SK-N-SH (cell line): ENCODE measurements at regions not wholly inside any gene's neighbourhood (a gene's known extent, or its start where the extent isn't known, plus 50 kb on each side); places are given as distances from the start of the nearest gene placed in this dataset.

Source experiments
- CTCF ChIA-PET: fragments of 300-600, 350-600 bp; formaldehyde crosslinking; extraction: SDS; loops from one replicate; lab custom pipeline; 2021; lab: Yijun Ruan, JAX
- POLR2A ChIA-PET: fragments of 350-600 bp; sonication (Branson Sonifier 250); formaldehyde crosslinking; extraction: SDS; loops from one replicate; lab custom pipeline; 2020; ENCODE audit warnings: antibody characterized with exemption, inconsistent platforms; lab: Yijun Ruan, JAX
- DNase-seq: peaks from one replicate; pipeline ENCODE4 v3.0.0; 2012
- H2AFZ ChIP-seq: fragments of 200-600 bp; sonication (generic); 2 replicates; pipeline ENCODE4 v1.8.1; 2016; ENCODE audit warnings: antibody characterized with exemption, mild to moderate bottlenecking, low read depth
- H3F3A ChIP-seq: fragments of 200-600 bp; sonication (generic); replicated peaks from 2 replicates; pipeline ENCODE3; 2016; ENCODE audit warnings: antibody characterized with exemption, mild to moderate bottlenecking; ENCODE audit not compliant: insufficient read depth
- H3K27ac ChIP-seq, 2 experiments: fragments of 200-500 bp in 1 of 2; fragments of 200-600 bp in 1 of 2; sonication (Bioruptor generic) in 1 of 2; sonication (generic), shearing (Covaris generic) in 1 of 2; 2 replicates each; pipeline versions ENCODE4 v1.5.1 to v1.6.1; 2014 to 2016; ENCODE audit warnings: low read depth in 2 of 2, inconsistent platforms in 1 of 2, low read length in 1 of 2, mild to moderate bottlenecking in 1 of 2, mixed read lengths in 1 of 2
- H3K27me3 ChIP-seq: fragments of 200-600 bp; sonication (generic), shearing (Covaris generic); 2 replicates; pipeline ENCODE4 v1.6.1; 2016; ENCODE audit warnings: mixed run types; ENCODE audit not compliant: insufficient read depth
- H3K36me3 ChIP-seq, 2 experiments: fragments of 200-500 bp in 1 of 2; fragments of 200-600 bp in 1 of 2; sonication (Bioruptor generic) in 1 of 2; sonication (generic) in 1 of 2; replicated peaks in 1 of 2; 2 replicates each; pipeline versions ENCODE3 to v1.5.1; 2014 to 2016; ENCODE audit warnings: low read length in 1 of 2, mild to moderate bottlenecking in 1 of 2; ENCODE audit not compliant: insufficient read depth in 2 of 2, control insufficient read depth in 1 of 2
- H3K4me1 ChIP-seq, 2 experiments: fragments of 200-500 bp in 1 of 2; fragments of 200-600 bp in 1 of 2; sonication (Bioruptor generic) in 1 of 2; sonication (generic), shearing (Covaris generic) in 1 of 2; 2 replicates each; pipeline versions ENCODE4 v1.5.1 to v1.6.1; 2014 to 2016; ENCODE audit warnings: low read depth in 1 of 2, low read length in 1 of 2, mixed run types in 1 of 2; ENCODE audit not compliant: insufficient read depth in 2 of 2, control insufficient read depth in 1 of 2
- H3K4me2 ChIP-seq: fragments of 200-600 bp; sonication (generic), shearing (Covaris generic); 2 replicates; pipeline ENCODE4 v1.6.1; 2017; ENCODE audit warnings: mixed run types
- H3K4me3 ChIP-seq, 2 experiments: fragments of 200-500 bp in 1 of 2; fragments of 200-600 bp in 1 of 2; sonication (Bioruptor generic) in 1 of 2; sonication (generic), shearing (Covaris generic) in 1 of 2; 2 replicates each; pipeline versions ENCODE4 v1.5.1 to v1.8.1; 2014 to 2016; ENCODE audit warnings: low read depth in 2 of 2, inconsistent platforms in 1 of 2, low read length in 1 of 2, mild to moderate bottlenecking in 1 of 2, mixed read lengths in 1 of 2, moderate library complexity in 1 of 2
- H3K79me2 ChIP-seq: fragments of 200-600 bp; sonication (generic); 2 replicates; pipeline ENCODE4 v1.8.1; 2017; ENCODE audit warnings: mild to moderate bottlenecking; ENCODE audit not compliant: insufficient read depth
- H3K9ac ChIP-seq: fragments of 200-600 bp; sonication (generic); 2 replicates; pipeline ENCODE4 v1.6.1; 2017; ENCODE audit warnings: mixed run types
- H3K9me2 ChIP-seq: fragments of 200-600 bp; sonication (generic); 2 replicates; pipeline ENCODE4 v1.6.1; 2017; ENCODE audit warnings: mixed run types
- H3K9me3 ChIP-seq: fragments of 200-600 bp; sonication (generic); 2 replicates; pipeline ENCODE4 v1.6.1; 2017; ENCODE audit warnings: mixed run types, mild to moderate bottlenecking, moderate library complexity
- H4K20me1 ChIP-seq: fragments of 200-600 bp; sonication (generic); 2 replicates; pipeline ENCODE4 v1.6.1; 2017; ENCODE audit warnings: mild to moderate bottlenecking, mixed run types; ENCODE audit not compliant: insufficient read depth
- CHD2 ChIP-seq: fragments of 150-350 bp; IDR thresholded peaks from 2 replicates; pipeline ENCODE4 v1.6.1; 2018; ENCODE audit warnings: low read length; ENCODE audit not compliant: partially characterized antibody
- CTCF ChIP-seq: fragments of 200-600 bp; sonication (generic); IDR thresholded peaks from 2 replicates; pipeline ENCODE4 v1.6.1; 2017; ENCODE audit warnings: antibody characterized with exemption, mild to moderate bottlenecking, moderate library complexity
- ELF1 ChIP-seq: IDR thresholded peaks from 2 replicates; pipeline ENCODE4 v1.4.0; 2012
- FOSL2 ChIP-seq: IDR thresholded peaks from 2 replicates; pipeline ENCODE4 v1.4.0; 2012; ENCODE audit warnings: low read depth, mild to moderate bottlenecking, moderate library complexity, borderline replicate concordance
- FOXJ3 ChIP-seq: sonication (generic); formaldehyde crosslinking; IDR thresholded peaks from 2 replicates; pipeline ENCODE4 v1.5.1; 2020; ENCODE audit warnings: mild to moderate bottlenecking, missing genetic modification reagents
- FOXM1 ChIP-seq: IDR thresholded peaks from 2 replicates; pipeline ENCODE4 v1.4.0; 2012; ENCODE audit warnings: low read depth, mild to moderate bottlenecking
- GABPA ChIP-seq: IDR thresholded peaks from 2 replicates; pipeline ENCODE4 v1.4.0; 2012; ENCODE audit warnings: low read depth, mild to moderate bottlenecking
- GATA2 ChIP-seq: sonication (generic); formaldehyde crosslinking; IDR thresholded peaks from 2 replicates; pipeline ENCODE4 v1.5.0; 2020; ENCODE audit warnings: mild to moderate bottlenecking, missing genetic modification reagents
- JUND ChIP-seq: IDR thresholded peaks from 2 replicates; pipeline ENCODE4 v1.4.0; 2012
- MAX ChIP-seq: IDR thresholded peaks from 2 replicates; pipeline ENCODE4 v1.4.0; 2012; ENCODE audit warnings: low read depth
- MEF2A ChIP-seq: IDR thresholded peaks from 2 replicates; pipeline ENCODE4 v1.4.0; 2012; ENCODE audit warnings: low read depth, borderline replicate concordance
- MXI1 ChIP-seq: IDR thresholded peaks from 2 replicates; pipeline ENCODE4 v1.6.1; 2012; ENCODE audit warnings: mild to moderate bottlenecking, low read depth, low read length, improper control_type of control experiment
- NRF1 ChIP-seq: IDR thresholded peaks from 2 replicates; pipeline ENCODE4 v1.6.1; 2012; ENCODE audit warnings: low read depth, mild to moderate bottlenecking, low read length
- POLR2AphosphoS5 ChIP-seq: IDR thresholded peaks from 2 replicates; pipeline ENCODE4 v1.6.1; 2012; ENCODE audit warnings: low read depth, low read length
- RFX5 ChIP-seq: IDR thresholded peaks from 2 replicates; pipeline ENCODE4 v1.6.1; 2012; ENCODE audit warnings: mild to moderate bottlenecking, improper control_type of control experiment, low read length
- RXRA ChIP-seq: IDR thresholded peaks from 2 replicates; pipeline ENCODE4 v1.4.0; 2012; ENCODE audit warnings: low read depth, mild to moderate bottlenecking, borderline replicate concordance
- TEAD4 ChIP-seq: IDR thresholded peaks from 2 replicates; pipeline ENCODE4 v1.4.0; 2012; ENCODE audit warnings: mild to moderate bottlenecking, borderline replicate concordance; ENCODE audit not compliant: insufficient read depth
- WGBS: methylation state at CpG from one replicate; pipeline ENCODE4 v1.1.6; 2017; ENCODE audit warnings: low lambda C conversion rate; 5-methylcytosine and 5-hydroxymethylcytosine counted together
- TF ChIP-seq, protein P1 (sequence below): IDR thresholded peaks from 2 replicates; pipeline ENCODE4 v1.6.1; 2012; ENCODE audit warnings: mild to moderate bottlenecking, low read depth, low read length, moderate library complexity
- TF ChIP-seq, protein P2 (sequence below): fragments of 150-350 bp; IDR thresholded peaks from 2 replicates; pipeline ENCODE4 v1.6.1; 2016; ENCODE audit warnings: mild to moderate bottlenecking, low read depth, low read length
- TF ChIP-seq, protein P3 (sequence below): IDR thresholded peaks from 2 replicates; pipeline ENCODE4 v1.4.0; 2012; ENCODE audit warnings: low read depth, borderline replicate concordance

- no peak for TF ChIP-seq FOXJ3 (CRISPR knock-in tag)
- no peak for TF ChIP-seq ELF1
- TF ChIP-seq, protein P1, sequence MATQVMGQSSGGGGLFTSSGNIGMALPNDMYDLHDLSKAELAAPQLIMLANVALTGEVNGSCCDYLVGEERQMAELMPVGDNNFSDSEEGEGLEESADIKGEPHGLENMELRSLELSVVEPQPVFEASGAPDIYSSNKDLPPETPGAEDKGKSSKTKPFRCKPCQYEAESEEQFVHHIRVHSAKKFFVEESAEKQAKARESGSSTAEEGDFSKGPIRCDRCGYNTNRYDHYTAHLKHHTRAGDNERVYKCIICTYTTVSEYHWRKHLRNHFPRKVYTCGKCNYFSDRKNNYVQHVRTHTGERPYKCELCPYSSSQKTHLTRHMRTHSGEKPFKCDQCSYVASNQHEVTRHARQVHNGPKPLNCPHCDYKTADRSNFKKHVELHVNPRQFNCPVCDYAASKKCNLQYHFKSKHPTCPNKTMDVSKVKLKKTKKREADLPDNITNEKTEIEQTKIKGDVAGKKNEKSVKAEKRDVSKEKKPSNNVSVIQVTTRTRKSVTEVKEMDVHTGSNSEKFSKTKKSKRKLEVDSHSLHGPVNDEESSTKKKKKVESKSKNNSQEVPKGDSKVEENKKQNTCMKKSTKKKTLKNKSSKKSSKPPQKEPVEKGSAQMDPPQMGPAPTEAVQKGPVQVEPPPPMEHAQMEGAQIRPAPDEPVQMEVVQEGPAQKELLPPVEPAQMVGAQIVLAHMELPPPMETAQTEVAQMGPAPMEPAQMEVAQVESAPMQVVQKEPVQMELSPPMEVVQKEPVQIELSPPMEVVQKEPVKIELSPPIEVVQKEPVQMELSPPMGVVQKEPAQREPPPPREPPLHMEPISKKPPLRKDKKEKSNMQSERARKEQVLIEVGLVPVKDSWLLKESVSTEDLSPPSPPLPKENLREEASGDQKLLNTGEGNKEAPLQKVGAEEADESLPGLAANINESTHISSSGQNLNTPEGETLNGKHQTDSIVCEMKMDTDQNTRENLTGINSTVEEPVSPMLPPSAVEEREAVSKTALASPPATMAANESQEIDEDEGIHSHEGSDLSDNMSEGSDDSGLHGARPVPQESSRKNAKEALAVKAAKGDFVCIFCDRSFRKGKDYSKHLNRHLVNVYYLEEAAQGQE, result no peak
- no peak for TF ChIP-seq GABPA
- TF ChIP-seq FOXM1, result no peak
- TF ChIP-seq TEAD4, result no peak
- TF ChIP-seq, protein P2, sequence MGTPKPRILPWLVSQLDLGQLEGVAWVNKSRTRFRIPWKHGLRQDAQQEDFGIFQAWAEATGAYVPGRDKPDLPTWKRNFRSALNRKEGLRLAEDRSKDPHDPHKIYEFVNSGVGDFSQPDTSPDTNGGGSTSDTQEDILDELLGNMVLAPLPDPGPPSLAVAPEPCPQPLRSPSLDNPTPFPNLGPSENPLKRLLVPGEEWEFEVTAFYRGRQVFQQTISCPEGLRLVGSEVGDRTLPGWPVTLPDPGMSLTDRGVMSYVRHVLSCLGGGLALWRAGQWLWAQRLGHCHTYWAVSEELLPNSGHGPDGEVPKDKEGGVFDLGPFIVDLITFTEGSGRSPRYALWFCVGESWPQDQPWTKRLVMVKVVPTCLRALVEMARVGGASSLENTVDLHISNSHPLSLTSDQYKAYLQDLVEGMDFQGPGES, result no peak
- TF ChIP-seq MEF2A, result no peak
- no peak for TF ChIP-seq MXI1
- Histone ChIP-seq H3K4me2 (no peak overlapping the region), H4K20me1 (no peaks in the 10 kb centered on the region), H3K4me1 (no peaks in the 10 kb centered on the region), H3K27me3 (no peaks in the 10 kb centered on the region), H3F3A (no peaks in the 10 kb centered on the region), H3K27ac (no peak overlapping the region), H2AFZ (no peak overlapping the region), H3K9me2 (no peaks in the 10 kb centered on the region), H3K9ac (no peak overlapping the region), H3K79me2 (no peaks in the 10 kb centered on the region), H3K9me3 (no peaks in the 10 kb centered on the region), H3K4me3 (no peak overlapping the region), H3K36me3 (no peaks in the 10 kb centered on the region)
- no peak for DNase-seq
- WGBS, result 49% methylated on average over 7 of the region's 7 CpGs
- POLR2A ChIA-PET, result no interaction called here
- CTCF ChIA-PET, result no interaction called here
Measured at GRCh38 chr4:24368801-24369200, 215.6 kb downstream of the DHX15 start.

- H3K27me3 ChIP-seq, result peaks cover 7% of the 10 kb centered on the region; the same call in 1 of the 2 replicates
- no peaks in the 10 kb centered on the region for H3K9me3 ChIP-seq
- no peaks in the 10 kb centered on the region for H3F3A ChIP-seq
- WGBS, result 18% methylated on average over 3 of the region's 3 CpGs
- no peak overlapping the region for H3K4me2 ChIP-seq
- no peaks in the 10 kb centered on the region for H4K20me1 ChIP-seq
- no peak for DNase-seq
- H3K27ac ChIP-seq, result no peak overlapping the region
- ChIA-PET CTCF (no interaction called here), POLR2A (no interaction called here)
- no peaks in the 10 kb centered on the region for H3K36me3 ChIP-seq
- no peaks in the 10 kb centered on the region for H3K4me1 ChIP-seq
- H3K79me2 ChIP-seq, result no peaks in the 10 kb centered on the region
- H2AFZ ChIP-seq, result no peak overlapping the region
- no peak overlapping the region for H3K4me3 ChIP-seq
- TF ChIP-seq FOXM1, result no peak
- no peak for TF ChIP-seq CTCF
- TF ChIP-seq, protein P3, sequence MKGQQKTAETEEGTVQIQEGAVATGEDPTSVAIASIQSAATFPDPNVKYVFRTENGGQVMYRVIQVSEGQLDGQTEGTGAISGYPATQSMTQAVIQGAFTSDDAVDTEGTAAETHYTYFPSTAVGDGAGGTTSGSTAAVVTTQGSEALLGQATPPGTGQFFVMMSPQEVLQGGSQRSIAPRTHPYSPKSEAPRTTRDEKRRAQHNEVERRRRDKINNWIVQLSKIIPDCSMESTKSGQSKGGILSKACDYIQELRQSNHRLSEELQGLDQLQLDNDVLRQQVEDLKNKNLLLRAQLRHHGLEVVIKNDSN, result no peak
- TF ChIP-seq MAX, result no peak
- TF ChIP-seq POLR2AphosphoS5, result no peak
- TF ChIP-seq RFX5, result no peak
- no peak for TF ChIP-seq FOSL2
- TF ChIP-seq ELF1, result no peak
- TF ChIP-seq, protein P2, result no peak
- TF ChIP-seq NRF1, result no peak
- TF ChIP-seq JUND, result no peak
- no peak for TF ChIP-seq GATA2 (CRISPR knock-in tag)
- TF ChIP-seq CHD2, result no peak
- TF ChIP-seq GABPA, result no peak
- no peak for TF ChIP-seq RXRA
- no peaks in the 10 kb centered on the region for H3K9me2 ChIP-seq
- no peak overlapping the region for H3K9ac ChIP-seq
Measured at GRCh38 chr4:24364852-24365251, 219.5 kb downstream of the DHX15 start.
